ENCODE measurements at regions not wholly inside any gene's neighbourhood (a gene's known extent, or its start where the extent isn't known, plus 50 kb on each side); places are given as distances from the start of the nearest gene placed in this dataset.

GRCh38 chr5:15003511-15003920 lies 131.9 kb upstream of the ANKH start:
- Histone ChIP-seq H3K27me3 (no peaks in the 10 kb centered on the region), H3K4me3 (no peak overlapping the region), H3K4me1 (peaks cover 0 to 16% (median 12%) of the 10 kb centered on the region in 3 donors), H3K9me3 (no peaks in the 10 kb centered on the region), H3K36me3 (no peaks in the 10 kb centered on the region), H3K27ac (no peak overlapping the region)
- TF ChIP-seq, protein P1, sequence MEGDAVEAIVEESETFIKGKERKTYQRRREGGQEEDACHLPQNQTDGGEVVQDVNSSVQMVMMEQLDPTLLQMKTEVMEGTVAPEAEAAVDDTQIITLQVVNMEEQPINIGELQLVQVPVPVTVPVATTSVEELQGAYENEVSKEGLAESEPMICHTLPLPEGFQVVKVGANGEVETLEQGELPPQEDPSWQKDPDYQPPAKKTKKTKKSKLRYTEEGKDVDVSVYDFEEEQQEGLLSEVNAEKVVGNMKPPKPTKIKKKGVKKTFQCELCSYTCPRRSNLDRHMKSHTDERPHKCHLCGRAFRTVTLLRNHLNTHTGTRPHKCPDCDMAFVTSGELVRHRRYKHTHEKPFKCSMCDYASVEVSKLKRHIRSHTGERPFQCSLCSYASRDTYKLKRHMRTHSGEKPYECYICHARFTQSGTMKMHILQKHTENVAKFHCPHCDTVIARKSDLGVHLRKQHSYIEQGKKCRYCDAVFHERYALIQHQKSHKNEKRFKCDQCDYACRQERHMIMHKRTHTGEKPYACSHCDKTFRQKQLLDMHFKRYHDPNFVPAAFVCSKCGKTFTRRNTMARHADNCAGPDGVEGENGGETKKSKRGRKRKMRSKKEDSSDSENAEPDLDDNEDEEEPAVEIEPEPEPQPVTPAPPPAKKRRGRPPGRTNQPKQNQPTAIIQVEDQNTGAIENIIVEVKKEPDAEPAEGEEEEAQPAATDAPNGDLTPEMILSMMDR (IDR thresholded peaks at IDR 0.05): peak; percentile 78 to 87 (median 80)
- no peak for TF ChIP-seq POLR2A (IDR thresholded peaks at IDR 0.05)
- no peak for DNase-seq
- 43 to 57% methylated on average over 3 to 4 of the region's 4 CpGs for WGBS, 2 donors
- intact Hi-C loops (cut with DNase I): loop anchor here (5.0 to 10.0 kb wide), 2 partner anchors 59 to 276 kb away; no protein-coding TSS in a partner anchor

DNA sequence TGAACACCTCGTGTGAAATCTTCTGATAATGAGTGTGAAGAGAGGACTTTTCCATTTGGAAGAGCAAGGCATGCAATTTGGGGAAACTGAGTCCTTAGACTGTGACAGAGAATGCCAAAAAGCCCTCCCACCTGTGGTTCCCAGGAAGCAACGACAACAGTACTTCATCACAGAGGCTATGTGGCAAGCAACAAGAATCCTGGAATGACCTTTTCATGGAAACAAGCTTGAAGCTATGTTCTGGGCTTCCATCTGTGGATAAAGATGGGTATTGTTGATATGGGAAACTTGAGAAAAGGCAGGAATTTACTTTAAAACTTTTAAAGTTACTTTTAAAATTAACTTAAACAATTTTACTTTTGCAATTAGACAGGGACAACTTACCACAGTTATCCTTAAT lies 131.2 kb upstream of the ANKH start:
- H3K27ac ChIP-seq: no peak overlapping the region
- intact Hi-C loops (cut with DNase I): loop anchor here (5.0 to 10.0 kb wide), 2 partner anchors 58 to 275 kb away; no protein-coding TSS in a partner anchor

GRCh38 chr5:15002173-15002572 lies 130.6 kb upstream of the ANKH start:
- 79 to 83% methylated on average over 10 of the region's 10 CpGs for WGBS, 2 donors
- Histone ChIP-seq H3K4me1 (peaks cover 0 to 7% (median 3%) of the 10 kb centered on the region in 3 donors), H3K27ac (no peak overlapping the region), H3K36me3 (no peaks in the 10 kb centered on the region), H3K9me3 (no peaks in the 10 kb centered on the region), H3K4me3 (no peak overlapping the region), H3K27me3 (peaks cover 0 to 7% (median 0%) of the 10 kb centered on the region in 4 donors)
- TF ChIP-seq, protein P1 (IDR thresholded peaks at IDR 0.05): no peak
- TF ChIP-seq POLR2A (IDR thresholded peaks at IDR 0.05): no peak
- DNase-seq: no peak
- intact Hi-C loops (cut with DNase I): loop anchor here (5.0 to 10.0 kb wide), 2 partner anchors 57 to 275 kb away; no protein-coding TSS in a partner anchor

More for the DNA sequence above, 131.2 kb upstream of the ANKH start:
- no peak overlapping the region for H3K4me3 ChIP-seq
- TF ChIP-seq, protein P1 (IDR thresholded peaks at IDR 0.05): no peak
- TF ChIP-seq POLR2A (IDR thresholded peaks at IDR 0.05): no peak
- peaks cover 0 to 9% (median 5%) of the 10 kb centered on the region in 3 donors for H3K4me1 ChIP-seq
- WGBS, 2 donors: 24 to 33% methylated on average over 2 of the region's 2 CpGs
- DNase-seq: no peak
- peaks cover 0 to 4% (median 0%) of the 10 kb centered on the region in 4 donors for H3K27me3 ChIP-seq
- H3K9me3 ChIP-seq: no peaks in the 10 kb centered on the region
- H3K36me3 ChIP-seq: no peaks in the 10 kb centered on the region

- no peak overlapping the region for H3K27ac ChIP-seq
- intact Hi-C loops (cut with DNase I): loop anchor here (5.0 to 10.0 kb wide), 2 partner anchors 57 to 274 kb away; no protein-coding TSS in a partner anchor
- no peaks in the 10 kb centered on the region for H3K36me3 ChIP-seq
- no peaks in the 10 kb centered on the region for H3K9me3 ChIP-seq
- peaks cover 0 to 7% (median 0%) of the 10 kb centered on the region in 4 donors for H3K27me3 ChIP-seq
- TF ChIP-seq, protein P1 (IDR thresholded peaks at IDR 0.05): no peak
- TF ChIP-seq POLR2A (IDR thresholded peaks at IDR 0.05): no peak
- 82 to 88% methylated on average over 2 of the region's 2 CpGs for WGBS, 2 donors
- no peak overlapping the region for H3K4me3 ChIP-seq
- H3K4me1 ChIP-seq: peaks cover 0 to 7% (median 3%) of the 10 kb centered on the region in 3 donors
- no peak for DNase-seq
Measured at GRCh38 chr5:15001517-15001916, 129.9 kb upstream of the ANKH start.

GRCh38 chr5:14998491-14998890 lies 126.9 kb upstream of the ANKH start:
- Histone ChIP-seq H3K27ac (no peak overlapping the region), H3K27me3 (peaks cover 0 to 7% (median 0%) of the 10 kb centered on the region in 4 donors), H3K9me3 (no peaks in the 10 kb centered on the region), H3K4me1 (peaks cover 0 to 4% (median 3%) of the 10 kb centered on the region in 3 donors), H3K4me3 (no peak overlapping the region), H3K36me3 (no peaks in the 10 kb centered on the region)
- no peak for TF ChIP-seq POLR2A (IDR thresholded peaks at IDR 0.05)
- TF ChIP-seq, protein P1 (IDR thresholded peaks at IDR 0.05): no peak
- 72 to 81% methylated on average over 3 of the region's 3 CpGs for WGBS, 2 donors
- intact Hi-C loops (cut with DNase I): loop anchor here (10.0 kb wide), 1 partner anchor 124 kb away; the partner anchor contains the start of gene ANKH
- no peak for DNase-seq

All from esophagus squamous epithelium (tissue), 5 donors.